ENCODE measurements at regions not wholly inside any gene's neighbourhood (a gene's known extent, or its start where the extent isn't known, plus 50 kb on each side); places are given as distances from the start of the nearest gene placed in this dataset.

DNA sequence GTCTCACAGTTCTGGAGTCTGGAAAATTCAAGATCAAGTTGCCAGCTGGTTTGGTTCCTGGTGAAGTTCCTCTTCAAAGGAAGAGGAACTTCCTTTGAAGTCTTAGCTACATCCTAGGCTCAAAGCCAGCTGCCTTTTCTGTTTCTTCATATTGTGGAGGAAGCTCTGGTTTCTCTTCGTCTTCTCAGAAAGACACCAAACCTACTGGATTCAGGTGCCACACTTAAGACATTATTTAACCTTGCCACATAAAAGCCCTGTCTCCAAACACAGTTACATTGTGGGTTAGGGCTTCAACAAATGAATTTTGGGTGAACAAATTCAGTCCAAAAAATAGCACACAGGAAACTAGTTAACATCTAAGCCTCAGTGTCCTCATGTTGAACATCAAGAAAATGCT, 1019.8 kb downstream of the GALC start:
- DNase-seq = no peak
- Mint-ChIP-seq H3K9me3 (peaks cover 10% of the 10 kb centered on the region), H3K4me3 (no peak overlapping the region), H3K36me3 (no peaks in the 10 kb centered on the region), H3K4me1 (no peaks in the 10 kb centered on the region), H3K27me3 (no peaks in the 10 kb centered on the region), H3K27ac (no peak overlapping the region)
- POLR2A ChIA-PET = no interaction called here
- ATAC-seq (ENCODE audit: low read depth) = no peak

- no peak overlapping the region for H3K27ac Mint-ChIP-seq
- ATAC-seq (ENCODE audit: low read depth) = no peak
- H3K36me3 Mint-ChIP-seq = no peaks in the 10 kb centered on the region
- H3K4me3 Mint-ChIP-seq = no peak overlapping the region
- POLR2A ChIA-PET = no interaction called here
- H3K4me1 Mint-ChIP-seq = no peaks in the 10 kb centered on the region
- peaks cover 10% of the 10 kb centered on the region for H3K9me3 Mint-ChIP-seq
- no peak for DNase-seq
- H3K27me3 Mint-ChIP-seq = no peaks in the 10 kb centered on the region
These were observed 1021.7 kb downstream of the GALC start for GRCh38 chr14:86971292-86971691.

DNA sequence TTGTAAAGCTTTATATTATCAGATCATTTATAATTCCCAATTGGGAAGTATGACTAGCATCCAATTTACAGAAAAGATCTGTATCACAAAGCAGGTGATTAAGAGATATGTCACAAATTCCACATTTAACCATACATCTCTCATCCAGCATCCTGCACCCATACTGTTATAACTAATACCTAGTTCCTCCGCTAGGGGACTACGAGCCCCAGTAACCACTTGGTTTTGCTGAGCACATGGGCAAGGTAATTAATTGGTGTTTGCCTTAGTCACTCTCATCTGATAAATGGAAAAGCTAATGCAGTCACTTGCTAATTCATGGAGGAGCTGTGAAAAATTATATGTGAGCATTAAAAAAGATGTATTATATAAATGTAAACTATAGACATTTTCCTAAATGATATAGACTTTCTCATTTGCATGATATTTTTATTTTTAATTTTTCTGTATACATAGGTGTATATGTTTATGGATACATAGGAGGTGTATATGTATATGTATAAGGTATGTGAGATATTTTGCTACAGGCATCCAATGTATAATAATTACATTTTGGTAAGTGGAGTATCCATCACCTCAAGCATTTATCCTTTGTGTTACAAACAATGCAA, 1031.8 kb downstream of the GALC start:
- POLR2A ChIA-PET = no interaction called here
- Mint-ChIP-seq H3K27ac (no peak overlapping the region), H3K36me3 (no peaks in the 10 kb centered on the region), H3K27me3 (no peaks in the 10 kb centered on the region), H3K4me1 (no peaks in the 10 kb centered on the region), H3K9me3 (no peaks in the 10 kb centered on the region), H3K4me3 (no peak overlapping the region)
- ATAC-seq (ENCODE audit: low read depth) (no peak), DNase-seq (no peak)

GRCh38 chr14:86955771-86956354, 1037.1 kb downstream of the GALC start:
- Mint-ChIP-seq H3K4me3 (no peak overlapping the region), H3K4me1 (no peaks in the 10 kb centered on the region), H3K27me3 (no peaks in the 10 kb centered on the region), H3K27ac (no peak overlapping the region), H3K36me3 (no peaks in the 10 kb centered on the region), H3K9me3 (no peaks in the 10 kb centered on the region)
- DNase-seq (no peak), ATAC-seq (ENCODE audit: low read depth) (no peak)
- POLR2A ChIA-PET = no interaction called here

GRCh38 chr14:86954623-86955022, 1038.4 kb downstream of the GALC start:
- Mint-ChIP-seq H3K27me3 (no peaks in the 10 kb centered on the region), H3K27ac (no peak overlapping the region), H3K36me3 (no peaks in the 10 kb centered on the region), H3K9me3 (no peaks in the 10 kb centered on the region), H3K4me3 (no peak overlapping the region), H3K4me1 (no peaks in the 10 kb centered on the region)
- DNase-seq = no peak
- POLR2A ChIA-PET = no interaction called here
- ATAC-seq (ENCODE audit: low read depth) = no peak

DNA sequence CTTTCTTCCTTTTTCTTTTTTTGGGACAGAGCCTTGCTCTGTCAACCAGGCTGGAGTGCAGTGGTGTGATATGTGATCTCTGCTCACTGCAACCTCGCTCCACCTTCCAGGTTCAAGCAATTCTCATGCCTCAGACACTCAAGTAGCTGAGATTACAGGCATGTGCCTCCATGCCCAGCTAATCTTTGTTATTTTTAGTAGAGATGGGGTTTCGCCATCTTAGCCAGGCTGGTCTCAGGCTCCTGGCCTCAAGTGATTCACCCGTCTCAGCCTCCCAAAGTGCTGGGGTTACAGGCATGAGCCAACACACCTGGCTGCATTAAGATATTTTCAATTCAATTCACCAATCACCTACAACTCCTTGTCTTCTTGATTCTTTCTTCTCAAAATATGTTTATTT, 1046.5 kb downstream of the GALC start:
- Mint-ChIP-seq H3K27me3 (no peaks in the 10 kb centered on the region), H3K9me3 (no peaks in the 10 kb centered on the region), H3K36me3 (no peaks in the 10 kb centered on the region), H3K4me1 (no peaks in the 10 kb centered on the region), H3K4me3 (no peak overlapping the region), H3K27ac (no peak overlapping the region)
- DNase-seq = no peak
- POLR2A ChIA-PET = no interaction called here
- no peak for ATAC-seq (ENCODE audit: low read depth)

GRCh38 chr14:86944434-86944833, 1048.5 kb downstream of the GALC start:
- Mint-ChIP-seq H3K36me3 (no peaks in the 10 kb centered on the region), H3K4me3 (no peak overlapping the region), H3K9me3 (no peaks in the 10 kb centered on the region), H3K27me3 (no peaks in the 10 kb centered on the region), H3K4me1 (no peaks in the 10 kb centered on the region), H3K27ac (no peak overlapping the region)
- DNase-seq (no peak), ATAC-seq (ENCODE audit: low read depth) (no peak)
- POLR2A ChIA-PET = no interaction called here

DNA sequence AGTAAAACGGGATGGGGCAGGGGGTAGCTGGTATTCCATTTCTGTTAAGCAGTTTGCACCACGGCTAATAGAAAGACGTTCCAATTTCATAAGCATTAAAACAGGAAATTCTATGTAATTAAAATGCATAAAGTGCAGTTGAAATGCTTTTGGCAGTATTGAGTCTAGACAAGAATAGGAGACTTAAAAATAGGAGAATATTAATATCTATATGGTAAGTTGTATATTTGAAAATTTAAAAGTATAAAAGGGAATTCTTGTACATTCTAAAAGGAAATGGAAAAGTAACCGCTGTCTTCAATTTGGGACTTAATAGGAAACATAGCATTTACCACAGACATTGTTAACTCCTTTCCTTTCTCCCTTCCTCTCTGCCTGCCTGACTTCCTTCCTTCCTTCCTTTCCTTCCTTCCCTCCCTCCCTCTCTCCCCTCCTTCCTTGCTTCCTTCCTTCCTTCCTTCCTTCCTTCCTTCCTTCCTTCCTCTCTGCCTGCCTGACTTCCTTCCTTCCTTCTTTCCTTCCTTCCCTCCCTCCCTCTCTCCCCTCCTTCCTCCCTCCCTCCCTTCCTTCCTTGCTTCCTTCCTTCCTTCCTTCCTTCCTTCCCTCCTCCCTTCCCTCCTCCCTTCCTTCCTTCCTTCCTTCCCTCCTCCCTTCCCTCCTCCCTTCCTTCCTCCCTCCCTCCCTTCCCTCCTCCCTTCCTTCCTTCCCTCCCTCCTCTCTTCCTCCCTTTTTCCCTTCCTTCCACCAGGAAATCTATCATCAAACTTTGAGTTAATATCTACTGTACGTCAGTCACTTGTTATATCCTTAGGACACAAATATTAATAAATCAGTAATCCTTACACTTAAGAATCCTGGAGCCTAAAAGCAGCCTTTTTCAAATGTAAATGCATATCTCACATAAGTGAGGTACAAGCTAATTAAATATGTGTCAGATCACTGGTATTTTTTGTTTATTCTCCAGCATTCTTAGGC, 1049.3 kb downstream of the GALC start:
- Mint-ChIP-seq H3K27ac (no peak overlapping the region), H3K27me3 (no peaks in the 10 kb centered on the region), H3K4me1 (no peaks in the 10 kb centered on the region), H3K4me3 (no peak overlapping the region), H3K9me3 (peaks cover 2% of the 10 kb centered on the region), H3K36me3 (no peaks in the 10 kb centered on the region)
- ATAC-seq (ENCODE audit: low read depth) (no peak), DNase-seq (no peak)
- POLR2A ChIA-PET = no interaction called here

DNA sequence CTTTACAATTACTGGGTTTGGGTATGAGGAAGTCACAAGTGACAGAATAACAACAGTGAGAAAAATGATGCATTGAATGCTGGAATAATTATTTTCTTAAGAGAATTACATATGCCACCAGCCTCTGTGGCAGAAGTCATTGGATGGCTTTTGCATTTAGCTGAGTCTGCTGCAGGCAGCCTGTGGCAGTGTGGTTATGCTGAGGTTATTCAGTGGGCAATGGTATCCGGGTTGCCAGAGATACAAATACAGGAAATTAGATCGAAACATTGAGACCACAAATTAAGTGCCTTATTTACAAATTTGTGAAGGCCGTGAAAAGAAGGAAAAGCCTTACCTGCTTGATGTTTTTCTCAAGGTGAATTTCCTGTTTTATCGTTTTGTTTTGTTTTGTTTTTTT, 1050.0 kb downstream of the GALC start:
- no peaks in the 10 kb centered on the region for H3K4me1 Mint-ChIP-seq
- ATAC-seq (ENCODE audit: low read depth) = no peak
- peaks cover 2% of the 10 kb centered on the region for H3K9me3 Mint-ChIP-seq
- no peaks in the 10 kb centered on the region for H3K27me3 Mint-ChIP-seq
- no peak overlapping the region for H3K4me3 Mint-ChIP-seq
- POLR2A ChIA-PET = no interaction called here
- no peaks in the 10 kb centered on the region for H3K36me3 Mint-ChIP-seq
- no peak for DNase-seq
- H3K27ac Mint-ChIP-seq = no peak overlapping the region

DNA sequence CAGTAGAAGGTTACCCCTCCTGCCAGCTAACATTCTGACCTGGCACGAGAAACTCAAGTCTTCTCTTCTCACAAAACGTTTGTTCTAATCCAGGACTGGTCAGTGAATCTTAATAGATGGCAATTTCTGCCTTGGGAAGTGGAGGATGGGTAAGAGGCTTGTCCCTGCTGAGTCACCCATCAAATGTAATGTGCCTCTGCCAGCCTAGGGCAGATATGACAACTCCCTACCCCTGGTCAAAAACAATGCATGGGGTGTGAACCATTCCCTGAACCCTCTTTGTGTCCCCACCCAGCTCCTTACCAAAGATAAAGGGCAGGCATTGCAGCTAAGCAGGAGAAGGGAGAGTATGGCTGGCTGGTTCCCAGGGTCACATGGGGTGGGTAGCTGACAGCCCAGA, 1052.9 kb downstream of the GALC start:
- H3K27me3 Mint-ChIP-seq = no peaks in the 10 kb centered on the region
- no peaks in the 10 kb centered on the region for H3K4me1 Mint-ChIP-seq
- H3K9me3 Mint-ChIP-seq = peaks cover 2% of the 10 kb centered on the region
- POLR2A ChIA-PET = no interaction called here
- H3K4me3 Mint-ChIP-seq = no peak overlapping the region
- H3K36me3 Mint-ChIP-seq = no peaks in the 10 kb centered on the region
- DNase-seq (no peak), ATAC-seq (ENCODE audit: low read depth) (no peak)
- H3K27ac Mint-ChIP-seq = no peak overlapping the region

- POLR2A ChIA-PET = no interaction called here
- no peak for ATAC-seq (ENCODE audit: low read depth)
- Mint-ChIP-seq H3K4me3 (no peak overlapping the region), H3K9me3 (peaks cover 2% of the 10 kb centered on the region), H3K27me3 (no peaks in the 10 kb centered on the region), H3K27ac (no peak overlapping the region), H3K36me3 (no peaks in the 10 kb centered on the region), H3K4me1 (no peaks in the 10 kb centered on the region)
- no peak for DNase-seq
These were observed 1054.7 kb downstream of the GALC start for GRCh38 chr14:86938320-86938719.

DNA sequence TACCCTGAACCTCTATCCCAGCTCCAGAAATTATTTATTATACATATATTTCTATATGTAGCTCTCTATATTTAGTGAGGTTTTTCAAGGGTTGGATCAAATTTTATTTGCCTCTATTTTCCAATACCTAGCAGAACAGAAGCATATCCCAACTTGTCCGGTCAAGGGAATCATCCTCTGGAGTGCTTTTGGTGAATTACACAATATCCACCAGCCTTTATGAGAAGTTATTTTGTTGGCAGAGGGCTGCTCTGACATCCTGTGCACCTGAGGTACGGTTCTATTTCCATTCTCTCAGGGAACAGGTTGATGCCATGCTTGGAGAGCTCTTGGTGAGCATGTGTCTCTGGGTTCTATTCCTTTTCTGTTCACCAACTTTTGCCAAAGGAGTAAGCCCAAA, 1056.4 kb downstream of the GALC start:
- peaks cover 2% of the 10 kb centered on the region for H3K9me3 Mint-ChIP-seq
- H3K27me3 Mint-ChIP-seq = no peaks in the 10 kb centered on the region
- no peak overlapping the region for H3K4me3 Mint-ChIP-seq
- POLR2A ChIA-PET = no interaction called here
- ATAC-seq (ENCODE audit: low read depth) (no peak), DNase-seq (no peak)
- no peaks in the 10 kb centered on the region for H3K36me3 Mint-ChIP-seq
- no peaks in the 10 kb centered on the region for H3K4me1 Mint-ChIP-seq
- H3K27ac Mint-ChIP-seq = no peak overlapping the region

GRCh38 chr14:86935241-86935885, 1057.6 kb downstream of the GALC start:
- Mint-ChIP-seq H3K4me3 (no peak overlapping the region), H3K27ac (no peak overlapping the region), H3K27me3 (no peaks in the 10 kb centered on the region), H3K9me3 (peaks cover 2% of the 10 kb centered on the region), H3K4me1 (no peaks in the 10 kb centered on the region), H3K36me3 (no peaks in the 10 kb centered on the region)
- ATAC-seq (ENCODE audit: low read depth) (no peak), DNase-seq (no peak)
- POLR2A ChIA-PET = no interaction called here
